Fibroblast of lung (primary cell): ENCODE measurements at regions not wholly inside any gene's neighbourhood (a gene's known extent, or its start where the extent isn't known, plus 50 kb on each side); places are given as distances from the start of the nearest gene placed in this dataset.

Experiments
- EZH2 ChIP-seq: IDR thresholded peaks from 2 replicates; pipeline ENCODE4 v1.5.1; 2012; ENCODE audit warnings: low read length, control low read depth, mild to moderate bottlenecking; ENCODE audit errors: missing control alignments
- TF ChIP-seq, protein P1 (sequence below), 2 donors: IDR thresholded peaks in 1 of 2; conservative IDR thresholded peaks in 1 of 2; 1 replicate in 1 of 2; 2 replicates in 1 of 2; pipeline ENCODE4 v1.5.1; 2011 to 2012; ENCODE audit warnings: low read length in 2 of 2, control low read depth in 1 of 2, inconsistent platforms in 1 of 2, low read depth in 1 of 2, mild to moderate bottlenecking in 1 of 2

- TF ChIP-seq, protein P1, sequence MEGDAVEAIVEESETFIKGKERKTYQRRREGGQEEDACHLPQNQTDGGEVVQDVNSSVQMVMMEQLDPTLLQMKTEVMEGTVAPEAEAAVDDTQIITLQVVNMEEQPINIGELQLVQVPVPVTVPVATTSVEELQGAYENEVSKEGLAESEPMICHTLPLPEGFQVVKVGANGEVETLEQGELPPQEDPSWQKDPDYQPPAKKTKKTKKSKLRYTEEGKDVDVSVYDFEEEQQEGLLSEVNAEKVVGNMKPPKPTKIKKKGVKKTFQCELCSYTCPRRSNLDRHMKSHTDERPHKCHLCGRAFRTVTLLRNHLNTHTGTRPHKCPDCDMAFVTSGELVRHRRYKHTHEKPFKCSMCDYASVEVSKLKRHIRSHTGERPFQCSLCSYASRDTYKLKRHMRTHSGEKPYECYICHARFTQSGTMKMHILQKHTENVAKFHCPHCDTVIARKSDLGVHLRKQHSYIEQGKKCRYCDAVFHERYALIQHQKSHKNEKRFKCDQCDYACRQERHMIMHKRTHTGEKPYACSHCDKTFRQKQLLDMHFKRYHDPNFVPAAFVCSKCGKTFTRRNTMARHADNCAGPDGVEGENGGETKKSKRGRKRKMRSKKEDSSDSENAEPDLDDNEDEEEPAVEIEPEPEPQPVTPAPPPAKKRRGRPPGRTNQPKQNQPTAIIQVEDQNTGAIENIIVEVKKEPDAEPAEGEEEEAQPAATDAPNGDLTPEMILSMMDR (conservative IDR thresholded peaks at IDR 0.05 in 1 of 2, IDR thresholded peaks at IDR 0.05 in 1 of 2; ENCODE audit: low read depth in 1 of 2, low read length in 2 of 2): no peak
- no peak for TF ChIP-seq EZH2
Observed at GRCh38 chr6:164075981-164076615, 661.6 kb downstream of the QKI start.
